ENCODE measurements at regions not wholly inside any gene's neighbourhood (a gene's known extent, or its start where the extent isn't known, plus 50 kb on each side); places are given as distances from the start of the nearest gene placed in this dataset.

- no peak overlapping the region for H3K4me2 ChIP-seq (ENCODE audit: low read depth, low read length)
- no peaks in the 10 kb centered on the region for H3K36me3 ChIP-seq (replicated peaks; ENCODE audit: insufficient read depth, low read length)
- DNase-seq = no peak
- H3K9ac ChIP-seq (ENCODE audit: low read length) = no peak overlapping the region
- H3K79me2 ChIP-seq (ENCODE audit: low read length) = no peaks in the 10 kb centered on the region
- H2AFZ ChIP-seq (ENCODE audit: low read length) = no peak overlapping the region
- H3F3A ChIP-seq (ENCODE audit: insufficient read depth, low read length) = no peaks in the 10 kb centered on the region
- no peak overlapping the region for H3K27ac ChIP-seq (ENCODE audit: low read length)
- H3K27me3 ChIP-seq (replicated peaks; ENCODE audit: insufficient read depth, low read length) = no peaks in the 10 kb centered on the region
- H3K4me1 ChIP-seq (ENCODE audit: low read length) = no peaks in the 10 kb centered on the region
- TF ChIP-seq EZH2 (optimal IDR thresholded peaks at IDR 0.05; ENCODE audit: low read depth, low read length) (no peak), CTCF (IDR thresholded peaks at IDR 0.05; ENCODE audit: low read length) (no peak), EZH2phosphoT487 (IDR thresholded peaks at IDR 0.05; ENCODE audit: low read length) (no peak)
- H4K20me1 ChIP-seq (ENCODE audit: insufficient read depth, low read length) = no peaks in the 10 kb centered on the region
- H3K9me2 ChIP-seq (replicated peaks; ENCODE audit: insufficient read depth, low read length) = no peaks in the 10 kb centered on the region
- no peak overlapping the region for H3K4me3 ChIP-seq (ENCODE audit: low read length)
- no peaks in the 10 kb centered on the region for H3K9me3 ChIP-seq (replicated peaks; ENCODE audit: insufficient read depth, low read length)
These were observed 285.8 kb upstream of the FAM174A start for GRCh38 chr5:100249211-100249883.

GRCh38 chr5:100232736-100233135, 302.4 kb upstream of the FAM174A start:
- H2AFZ ChIP-seq (ENCODE audit: low read length) = no peak overlapping the region
- H4K20me1 ChIP-seq (ENCODE audit: insufficient read depth, low read length) = no peaks in the 10 kb centered on the region
- H3K36me3 ChIP-seq (replicated peaks; ENCODE audit: insufficient read depth, low read length) = no peaks in the 10 kb centered on the region
- no peaks in the 10 kb centered on the region for H3K9me3 ChIP-seq (replicated peaks; ENCODE audit: insufficient read depth, low read length)
- H3K27me3 ChIP-seq (replicated peaks; ENCODE audit: insufficient read depth, low read length) = no peaks in the 10 kb centered on the region
- no peaks in the 10 kb centered on the region for H3K4me1 ChIP-seq (ENCODE audit: low read length)
- H3K27ac ChIP-seq (ENCODE audit: low read length) = no peak overlapping the region
- H3K9me2 ChIP-seq (replicated peaks; ENCODE audit: insufficient read depth, low read length) = no peaks in the 10 kb centered on the region
- no peak overlapping the region for H3K4me3 ChIP-seq (ENCODE audit: low read length)
- no peaks in the 10 kb centered on the region for H3K79me2 ChIP-seq (ENCODE audit: low read length)
- H3K4me2 ChIP-seq (ENCODE audit: low read depth, low read length) = no peak overlapping the region
- no peak for TF ChIP-seq CTCF (IDR thresholded peaks at IDR 0.05; ENCODE audit: low read length)
- no peak for TF ChIP-seq EZH2 (optimal IDR thresholded peaks at IDR 0.05; ENCODE audit: low read depth, low read length)
- TF ChIP-seq EZH2phosphoT487 (IDR thresholded peaks at IDR 0.05; ENCODE audit: low read length) = no peak
- DNase-seq = no peak
- no peaks in the 10 kb centered on the region for H3F3A ChIP-seq (ENCODE audit: insufficient read depth, low read length)
- no peak overlapping the region for H3K9ac ChIP-seq (ENCODE audit: low read length)

- Histone ChIP-seq H2AFZ (ENCODE audit: low read length) (no peak overlapping the region), H3K4me1 (ENCODE audit: low read length) (no peaks in the 10 kb centered on the region), H3K36me3 (replicated peaks; ENCODE audit: insufficient read depth, low read length) (no peaks in the 10 kb centered on the region), H4K20me1 (ENCODE audit: insufficient read depth, low read length) (no peaks in the 10 kb centered on the region), H3K9me3 (replicated peaks; ENCODE audit: insufficient read depth, low read length) (no peaks in the 10 kb centered on the region), H3K27me3 (replicated peaks; ENCODE audit: insufficient read depth, low read length) (no peaks in the 10 kb centered on the region), H3F3A (ENCODE audit: insufficient read depth, low read length) (no peaks in the 10 kb centered on the region), H3K9ac (ENCODE audit: low read length) (no peak overlapping the region), H3K4me3 (ENCODE audit: low read length) (no peak overlapping the region), H3K4me2 (ENCODE audit: low read depth, low read length) (no peak overlapping the region), H3K9me2 (replicated peaks; ENCODE audit: insufficient read depth, low read length) (no peaks in the 10 kb centered on the region), H3K79me2 (ENCODE audit: low read length) (no peaks in the 10 kb centered on the region), H3K27ac (ENCODE audit: low read length) (no peak overlapping the region)
- DNase-seq = no peak
- no peak for TF ChIP-seq CTCF (IDR thresholded peaks at IDR 0.05; ENCODE audit: low read length)
- no peak for TF ChIP-seq EZH2 (optimal IDR thresholded peaks at IDR 0.05; ENCODE audit: low read depth, low read length)
- no peak for TF ChIP-seq EZH2phosphoT487 (IDR thresholded peaks at IDR 0.05; ENCODE audit: low read length)
These were observed 346.4 kb upstream of the FAM174A start for GRCh38 chr5:100188778-100189177.

Data from MM.1S (cell line).